SK-MEL-5 (cell line): ENCODE measurements at regions not wholly inside any gene's neighbourhood (a gene's known extent, or its start where the extent isn't known, plus 50 kb on each side); places are given as distances from the start of the nearest gene placed in this dataset.

Experiments
- DNase-seq: peaks from one replicate; pipeline ENCODE4 v3.0.0-alpha.2; 2016; ENCODE audit warnings: low read depth, low spot score
- in situ Hi-C: cut with HindIII; loops from 2 replicates; pipeline ENCODE4 v1.10.0; 2016; ENCODE audit warnings: low sequenced_read_pairs, high pct_unique_total_duplicates, low pct_unique_long_range_greater_than_20kb
- small RNA-seq, 2 experiments: library from RNA; depleted of rRNA; stranded (forward); fragments of <200 nt; gene quantifications; one replicate each; pipeline ENCODE3, GENCODE V24; 2014

GRCh38 chr11:45337583-45338360 lies 51.6 kb upstream of the SYT13 start:
- DNase-seq = no peak
- in situ Hi-C loops = loop anchor here (25.0 kb wide), 1 partner anchor 225 kb away; no protein-coding TSS in a partner anchor

GRCh38 chr11:45336136-45336535 lies 50.0 kb upstream of the SYT13 start:
- in situ Hi-C loops = loop anchor here (25.0 kb wide), 1 partner anchor 224 kb away; no protein-coding TSS in a partner anchor
- DNase-seq = no peak

Small RNA genes lying in the stretch of these regions (small RNA-seq; reads per million reads assigned to genes)
- gene AC103855.4 = 0 reads per million in 2 experiments
